Neutrophil (primary cell): ENCODE measurements at regions not wholly inside any gene's neighbourhood (a gene's known extent, or its start where the extent isn't known, plus 50 kb on each side); places are given as distances from the start of the nearest gene placed in this dataset.

ENCODE experiments used
- H3K27ac ChIP-seq: fragments of 200-600 bp; sonication (generic); 2 replicates; pipeline ENCODE4 v1.5.1; 2016; ENCODE audit warnings: mild to moderate bottlenecking, moderate library complexity
- H3K27me3 ChIP-seq: fragments of 200-600 bp; sonication (generic); 2 replicates; pipeline ENCODE4 v1.6.0; 2016; ENCODE audit warnings: mild to moderate bottlenecking
- H3K36me3 ChIP-seq: fragments of 200-600 bp; sonication (generic); 2 replicates; pipeline ENCODE4 v1.5.1; 2017
- H3K4me1 ChIP-seq, 2 experiments: fragments of 200-600 bp in 1 of 2; sonication (generic) in 1 of 2; 1 replicate in 1 of 2; 2 replicates in 1 of 2; pipeline versions ENCODE4 v1.5.1 to v1.6.1; 2013 to 2016; ENCODE audit warnings: low read depth in 1 of 2, low read length in 1 of 2, mild to moderate bottlenecking in 1 of 2, moderate library complexity in 1 of 2; ENCODE audit not compliant: control insufficient read depth in 1 of 2, insufficient read depth in 1 of 2
- H3K4me3 ChIP-seq, 2 experiments: fragments of 200-600 bp in 1 of 2; sonication (generic) in 1 of 2; 1 replicate in 1 of 2; 2 replicates in 1 of 2; pipeline ENCODE4 v1.5.1; 2013 to 2016; ENCODE audit warnings: low read depth in 1 of 2, low read length in 1 of 2, mild to moderate bottlenecking in 1 of 2, moderate library complexity in 1 of 2
- H3K9me3 ChIP-seq: fragments of 200-600 bp; sonication (generic); 2 replicates; pipeline ENCODE4 v1.5.1; 2016
- TF ChIP-seq, protein P1 (sequence below): fragments of 200-600 bp; sonication (generic); IDR thresholded peaks from 2 replicates; pipeline ENCODE4 v1.5.1; 2016; ENCODE audit warnings: antibody characterized with exemption

DNA sequence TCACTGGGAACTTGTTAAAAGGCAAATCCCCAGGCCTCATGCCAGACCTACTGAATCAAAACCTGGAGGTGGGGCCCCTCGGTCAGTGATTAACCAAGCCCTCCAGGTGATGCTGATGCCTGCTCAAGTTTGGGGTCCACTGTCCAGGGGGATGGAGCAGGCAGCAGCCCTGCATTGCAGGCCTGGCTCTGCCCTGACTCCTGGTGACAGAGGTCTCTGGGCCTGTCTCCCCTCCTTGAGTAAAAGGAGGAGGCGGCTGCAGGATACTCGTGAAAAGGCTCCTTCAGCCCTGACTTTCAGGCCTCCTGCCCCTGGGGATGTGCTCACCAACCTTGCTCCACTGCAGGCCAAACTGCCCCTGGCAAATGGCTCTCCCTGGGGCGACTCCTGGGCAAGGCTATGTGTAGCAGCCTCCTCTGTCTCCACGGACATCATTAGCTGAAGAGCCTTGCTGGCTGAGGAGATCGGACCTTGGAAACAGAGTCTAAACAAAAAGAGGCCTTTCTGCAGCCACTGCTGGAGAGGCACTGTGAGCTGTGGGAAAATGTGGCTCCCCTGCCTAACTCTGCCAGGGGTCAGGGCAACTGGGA, 134.8 kb upstream of the ALDH1B1 start:
- TF ChIP-seq, protein P1, sequence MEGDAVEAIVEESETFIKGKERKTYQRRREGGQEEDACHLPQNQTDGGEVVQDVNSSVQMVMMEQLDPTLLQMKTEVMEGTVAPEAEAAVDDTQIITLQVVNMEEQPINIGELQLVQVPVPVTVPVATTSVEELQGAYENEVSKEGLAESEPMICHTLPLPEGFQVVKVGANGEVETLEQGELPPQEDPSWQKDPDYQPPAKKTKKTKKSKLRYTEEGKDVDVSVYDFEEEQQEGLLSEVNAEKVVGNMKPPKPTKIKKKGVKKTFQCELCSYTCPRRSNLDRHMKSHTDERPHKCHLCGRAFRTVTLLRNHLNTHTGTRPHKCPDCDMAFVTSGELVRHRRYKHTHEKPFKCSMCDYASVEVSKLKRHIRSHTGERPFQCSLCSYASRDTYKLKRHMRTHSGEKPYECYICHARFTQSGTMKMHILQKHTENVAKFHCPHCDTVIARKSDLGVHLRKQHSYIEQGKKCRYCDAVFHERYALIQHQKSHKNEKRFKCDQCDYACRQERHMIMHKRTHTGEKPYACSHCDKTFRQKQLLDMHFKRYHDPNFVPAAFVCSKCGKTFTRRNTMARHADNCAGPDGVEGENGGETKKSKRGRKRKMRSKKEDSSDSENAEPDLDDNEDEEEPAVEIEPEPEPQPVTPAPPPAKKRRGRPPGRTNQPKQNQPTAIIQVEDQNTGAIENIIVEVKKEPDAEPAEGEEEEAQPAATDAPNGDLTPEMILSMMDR: no peak
- Histone ChIP-seq H3K9me3 (no peaks in the 10 kb centered on the region), H3K27ac (no peak overlapping the region), H3K27me3 (no peaks in the 10 kb centered on the region), H3K4me3 (no peak overlapping the region), H3K36me3 (no peaks in the 10 kb centered on the region), H3K4me1 (no peaks in the 10 kb centered on the region)

DNA sequence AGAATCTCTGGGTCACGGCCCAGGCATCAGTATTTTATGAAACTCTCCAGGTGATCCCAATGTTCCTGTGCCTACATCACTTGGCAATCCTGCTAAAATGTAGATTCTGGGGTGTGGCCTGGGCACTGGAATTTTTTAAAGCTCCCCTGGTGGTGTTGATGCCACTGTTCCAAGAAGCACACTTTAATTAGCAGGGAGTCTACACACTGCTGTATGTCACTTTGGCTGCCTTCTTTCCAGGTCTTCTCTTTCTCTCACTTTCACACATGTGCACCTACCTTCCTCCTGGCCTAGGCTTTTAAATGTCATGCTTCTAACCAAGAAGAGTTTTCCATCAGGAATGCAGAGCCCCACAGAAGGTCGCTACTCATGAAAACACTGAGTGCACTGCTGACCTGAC, 136.0 kb upstream of the ALDH1B1 start:
- no peaks in the 10 kb centered on the region for H3K36me3 ChIP-seq
- H3K27ac ChIP-seq: no peak overlapping the region
- H3K4me1 ChIP-seq: no peaks in the 10 kb centered on the region
- TF ChIP-seq, protein P1: no peak
- no peaks in the 10 kb centered on the region for H3K9me3 ChIP-seq
- H3K4me3 ChIP-seq: no peak overlapping the region
- no peaks in the 10 kb centered on the region for H3K27me3 ChIP-seq

DNA sequence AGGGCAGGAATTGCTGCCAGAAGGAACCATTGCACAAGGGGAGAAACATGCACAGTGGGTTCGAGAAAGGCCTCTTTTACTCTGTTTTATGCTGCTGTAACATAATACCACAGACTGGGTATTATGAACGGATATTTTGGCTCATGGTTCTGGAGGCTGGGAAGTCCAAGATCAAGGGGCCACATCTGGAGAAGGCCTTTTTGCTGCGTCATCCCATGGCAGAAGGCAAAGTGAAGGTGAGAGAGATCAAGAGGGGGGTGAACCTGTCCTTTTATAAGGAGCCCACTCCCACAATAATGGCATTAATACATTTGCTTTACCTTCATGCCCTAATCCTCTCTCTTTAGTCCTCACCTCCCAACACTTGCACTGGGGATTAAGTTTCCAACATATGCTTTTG, 136.9 kb upstream of the ALDH1B1 start:
- no peaks in the 10 kb centered on the region for H3K4me1 ChIP-seq
- no peak overlapping the region for H3K27ac ChIP-seq
- TF ChIP-seq, protein P1: no peak
- H3K9me3 ChIP-seq: no peaks in the 10 kb centered on the region
- no peak overlapping the region for H3K4me3 ChIP-seq
- no peaks in the 10 kb centered on the region for H3K36me3 ChIP-seq
- H3K27me3 ChIP-seq: no peaks in the 10 kb centered on the region

DNA sequence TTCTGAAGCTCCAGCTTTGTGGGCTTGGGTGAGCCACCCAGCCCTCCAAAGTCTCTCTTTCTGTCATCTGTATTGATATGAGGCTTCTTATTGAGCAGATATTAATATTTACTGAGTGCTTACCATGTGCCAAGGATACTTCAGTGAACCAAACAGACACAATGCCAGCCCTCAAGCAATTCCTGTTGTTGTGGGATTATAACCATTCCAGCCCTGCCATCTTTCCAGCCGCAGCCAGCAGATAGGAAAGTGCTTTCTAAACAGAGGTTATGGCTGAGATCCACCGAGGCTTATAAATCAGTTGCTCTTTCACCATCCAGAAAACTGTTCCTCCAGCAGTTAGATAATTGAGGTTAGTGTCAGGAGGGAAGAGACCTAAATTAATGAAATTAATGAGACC, 137.7 kb upstream of the ALDH1B1 start:
- H3K4me3 ChIP-seq: no peak overlapping the region
- H3K27me3 ChIP-seq: no peaks in the 10 kb centered on the region
- H3K9me3 ChIP-seq: no peaks in the 10 kb centered on the region
- H3K4me1 ChIP-seq: no peaks in the 10 kb centered on the region
- no peaks in the 10 kb centered on the region for H3K36me3 ChIP-seq
- TF ChIP-seq, protein P1: no peak
- no peak overlapping the region for H3K27ac ChIP-seq

DNA sequence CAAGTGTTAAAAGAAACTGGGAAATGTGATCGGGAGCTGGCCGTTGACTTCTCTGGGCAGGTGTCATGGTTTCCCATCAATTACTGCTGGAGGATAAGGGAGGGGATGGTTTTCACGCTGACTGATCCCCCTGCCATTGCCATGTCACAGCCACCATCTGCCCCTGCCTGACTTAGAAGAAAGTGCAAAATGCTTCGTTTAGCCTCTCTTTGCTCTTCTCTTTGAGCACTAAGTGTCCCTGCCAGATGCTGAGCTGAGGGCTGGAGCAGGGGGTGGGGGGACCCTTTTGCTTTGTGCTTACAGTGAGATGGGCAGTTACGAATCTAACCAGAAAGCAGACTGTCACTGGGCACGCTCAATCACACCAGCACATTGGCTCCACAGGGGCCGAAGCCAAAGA, 138.4 kb upstream of the ALDH1B1 start:
- Histone ChIP-seq H3K9me3 (no peaks in the 10 kb centered on the region), H3K36me3 (no peaks in the 10 kb centered on the region), H3K4me3 (no peak overlapping the region), H3K4me1 (no peaks in the 10 kb centered on the region), H3K27me3 (no peaks in the 10 kb centered on the region), H3K27ac (no peak overlapping the region)
- TF ChIP-seq, protein P1: no peak

DNA sequence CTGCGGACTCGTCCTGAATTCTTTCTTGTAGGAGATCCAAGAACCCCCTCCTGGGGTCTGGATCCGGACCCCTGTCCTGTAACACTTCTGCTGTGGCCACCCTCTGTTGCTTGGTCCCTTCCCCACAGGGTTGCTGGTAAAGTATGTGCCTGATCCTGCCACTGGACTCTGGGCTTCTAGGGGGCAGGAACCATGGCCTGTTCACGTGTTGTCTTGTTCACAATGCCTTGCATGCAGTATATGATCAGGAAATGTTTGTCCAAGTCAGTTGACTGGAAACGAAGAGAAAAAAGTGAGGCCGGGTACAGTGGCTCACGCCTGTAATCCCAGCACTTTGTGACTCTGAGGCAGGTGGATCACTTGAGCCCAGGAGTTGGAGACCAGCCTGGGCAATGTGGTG, 139.3 kb upstream of the ALDH1B1 start:
- TF ChIP-seq, protein P1: no peak
- Histone ChIP-seq H3K4me3 (no peak overlapping the region), H3K9me3 (no peaks in the 10 kb centered on the region), H3K36me3 (no peaks in the 10 kb centered on the region), H3K27ac (no peak overlapping the region), H3K27me3 (no peaks in the 10 kb centered on the region), H3K4me1 (no peaks in the 10 kb centered on the region)
